Eye (tissue), 1 donor: ENCODE measurements at regions not wholly inside any gene's neighbourhood (a gene's known extent, or its start where the extent isn't known, plus 50 kb on each side); places are given as distances from the start of the nearest gene placed in this dataset.
"Not testable (repeated sequence)": the region's sequence is repeated elsewhere in the genome, so short reads cannot be mapped to it uniquely, and the experiment has no call there.

Experiments used
- DNase-seq: peaks from one replicate; pipeline ENCODE4 v3.0.0-alpha.2; 2015

DNA sequence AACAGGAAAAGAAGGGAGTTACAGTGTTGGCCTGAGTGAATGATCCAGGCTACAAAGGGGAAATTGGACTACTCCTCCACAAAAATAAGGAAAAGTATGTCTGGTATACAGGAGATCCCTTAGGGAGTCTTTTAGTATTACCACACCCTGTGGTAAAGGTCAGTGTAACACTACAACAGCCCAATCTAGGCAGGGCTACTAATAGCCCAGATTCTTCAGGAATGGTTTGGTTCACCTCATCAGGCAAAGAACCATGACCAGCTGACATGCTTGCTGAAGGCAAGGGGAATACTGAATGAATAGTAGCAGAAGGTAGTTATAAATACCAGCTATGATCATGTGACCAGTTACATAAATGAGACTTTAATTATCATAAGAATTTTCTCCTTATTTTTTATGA, 372.6 kb upstream of the ATP11B start:
- DNase-seq = no peak

DNA sequence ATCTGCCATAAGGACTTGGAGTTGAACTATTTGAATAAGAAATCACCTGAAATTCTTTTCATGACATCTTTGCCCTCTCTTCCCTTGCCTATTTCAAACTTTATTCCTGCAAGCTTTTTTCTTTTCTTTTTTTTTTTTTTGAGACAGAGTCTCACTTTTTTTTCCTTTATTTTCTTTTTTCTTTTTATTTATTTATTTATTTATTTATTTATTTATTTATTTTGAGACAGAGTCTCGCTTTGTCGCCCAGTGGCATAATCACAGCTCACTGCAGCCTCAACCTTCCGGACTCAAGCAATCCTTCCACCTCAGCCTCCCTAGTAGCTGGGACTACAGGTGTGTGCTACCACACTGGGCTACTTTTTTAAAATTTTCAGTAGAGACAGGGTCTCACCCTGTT, 369.3 kb upstream of the ATP11B start:
- DNase-seq = no peak

DNA sequence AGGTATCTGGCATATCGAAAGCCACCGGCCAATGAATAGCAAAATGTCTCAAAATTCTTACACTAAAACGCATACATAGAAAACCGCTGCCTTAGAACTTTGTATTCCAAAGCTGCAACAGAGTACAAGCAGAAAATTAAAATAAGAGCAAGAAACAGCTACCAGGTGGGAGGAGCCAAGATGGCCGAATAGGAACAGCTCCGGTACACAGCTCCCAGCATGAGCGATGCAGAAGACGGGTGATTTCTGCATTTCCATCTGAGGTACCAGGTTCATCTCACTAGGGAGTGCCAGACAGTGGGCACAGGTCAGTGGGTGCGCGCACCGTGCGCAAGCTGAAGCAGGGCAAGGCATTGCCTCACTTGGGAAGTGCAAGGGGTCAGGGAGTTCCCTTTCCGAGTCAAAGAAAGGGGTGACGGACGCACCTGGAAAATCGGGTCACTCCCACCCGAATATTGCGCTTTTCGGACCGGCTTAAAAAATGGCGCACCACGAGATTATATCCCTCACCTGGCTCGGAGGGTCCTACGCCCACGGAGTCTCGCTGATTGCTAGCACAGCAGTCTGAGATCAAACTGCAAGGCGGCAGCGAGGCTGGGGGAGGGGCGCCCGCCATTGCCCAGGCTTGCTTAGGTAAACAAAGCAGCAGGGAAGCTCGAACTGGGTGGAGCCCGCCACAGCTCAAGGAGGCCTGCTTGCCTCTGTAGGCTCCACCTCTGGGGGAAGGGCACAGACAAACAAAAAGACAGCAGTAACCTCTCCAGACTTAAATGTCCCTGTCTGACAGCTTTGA, 367.2 kb upstream of the ATP11B start:
- DNase-seq = not testable (repeated sequence)

DNA sequence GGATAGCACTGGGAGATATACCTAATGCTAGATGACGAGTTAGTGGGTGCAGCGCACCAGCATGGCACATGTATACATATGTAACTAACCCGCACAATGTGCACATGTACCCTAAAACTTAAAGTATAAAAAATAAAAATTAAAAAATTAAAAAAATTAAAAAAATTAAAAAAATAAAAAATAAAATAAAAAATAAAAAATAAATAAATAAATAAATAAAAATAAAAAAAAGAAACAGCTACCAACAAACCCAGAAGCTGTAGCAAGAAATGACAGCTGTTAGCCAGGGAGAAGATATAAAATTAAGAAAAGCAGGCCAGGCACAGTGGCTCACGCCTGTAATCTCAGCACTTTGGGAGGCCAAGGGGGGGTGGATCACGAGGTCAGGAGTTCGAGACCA, 361.3 kb upstream of the ATP11B start:
- DNase-seq = not testable (repeated sequence)

DNA sequence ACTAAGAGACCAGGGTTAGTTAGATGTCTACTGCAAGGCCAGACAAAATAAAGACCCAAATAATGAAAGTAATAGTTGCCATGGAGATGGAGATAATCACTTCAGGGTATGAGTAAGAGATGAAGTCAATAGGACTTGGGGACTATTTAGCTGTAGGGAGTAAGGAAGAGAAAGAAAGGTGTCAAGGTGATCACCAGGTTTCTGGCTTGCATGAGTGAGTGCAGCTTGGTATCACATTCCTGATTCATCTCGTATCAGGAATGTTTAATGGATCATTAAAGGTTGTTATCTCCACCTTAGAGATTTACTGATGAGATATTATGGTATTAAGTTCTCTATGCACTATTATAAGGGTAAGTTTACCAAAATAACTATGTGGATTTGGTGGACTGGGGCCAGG, 357.4 kb upstream of the ATP11B start:
- no peak for DNase-seq

DNA sequence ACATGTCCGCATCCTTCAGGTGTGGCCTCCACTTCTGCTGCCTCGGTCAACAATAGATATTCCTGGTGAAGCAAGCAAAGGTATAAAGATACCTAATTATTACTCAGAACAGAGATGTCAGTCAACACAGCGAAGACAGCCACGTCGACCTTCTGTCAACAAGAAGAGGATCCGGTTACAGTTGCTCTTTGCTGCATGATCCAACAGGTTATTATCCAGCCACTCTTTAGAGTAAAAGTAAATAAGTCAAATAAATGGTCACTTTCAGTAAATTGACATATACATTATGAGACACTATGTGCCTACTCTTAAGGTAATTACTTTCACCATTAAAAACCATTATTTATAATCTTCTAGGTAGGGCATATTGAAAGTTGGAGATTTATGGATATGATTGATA, 356.8 kb upstream of the ATP11B start:
- DNase-seq = no peak

DNA sequence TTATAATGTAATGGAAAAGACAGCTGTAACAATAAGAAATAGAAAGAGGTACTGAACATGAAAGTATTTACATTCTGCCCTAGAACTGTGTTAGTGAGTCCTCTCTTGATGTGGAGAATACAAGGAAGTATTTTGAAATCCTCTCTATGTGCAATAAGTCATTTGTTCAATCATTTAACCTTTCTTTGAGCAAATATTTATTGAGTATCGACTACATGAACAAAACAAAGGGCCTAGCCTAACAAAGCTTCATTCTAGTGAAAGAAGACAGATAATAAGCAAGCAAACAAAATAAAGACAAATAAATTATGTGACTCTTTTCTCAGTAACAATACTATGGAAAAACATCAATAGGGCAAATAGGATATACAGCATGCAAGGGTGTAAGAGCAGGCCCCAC, 354.9 kb upstream of the ATP11B start:
- DNase-seq = no peak

DNA sequence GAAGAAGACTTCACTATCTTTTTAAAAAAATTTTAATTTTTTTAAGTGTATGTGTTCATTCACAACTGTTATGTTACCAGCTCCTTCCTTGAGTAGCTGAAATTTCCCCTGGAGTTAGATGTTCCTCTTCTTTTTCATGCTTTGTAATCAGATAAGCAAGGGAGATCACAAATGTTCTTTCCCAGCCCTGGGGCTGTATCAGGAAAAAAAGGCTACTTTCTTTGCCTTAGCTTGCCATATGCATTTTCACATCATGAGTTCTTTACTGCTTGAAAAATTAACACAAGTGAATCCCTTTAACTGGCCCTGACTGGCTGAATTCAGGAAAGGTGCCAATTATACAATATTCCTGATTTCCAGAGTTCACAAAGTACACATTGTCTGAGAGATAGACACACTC, 353.2 kb upstream of the ATP11B start:
- DNase-seq = no peak

DNA sequence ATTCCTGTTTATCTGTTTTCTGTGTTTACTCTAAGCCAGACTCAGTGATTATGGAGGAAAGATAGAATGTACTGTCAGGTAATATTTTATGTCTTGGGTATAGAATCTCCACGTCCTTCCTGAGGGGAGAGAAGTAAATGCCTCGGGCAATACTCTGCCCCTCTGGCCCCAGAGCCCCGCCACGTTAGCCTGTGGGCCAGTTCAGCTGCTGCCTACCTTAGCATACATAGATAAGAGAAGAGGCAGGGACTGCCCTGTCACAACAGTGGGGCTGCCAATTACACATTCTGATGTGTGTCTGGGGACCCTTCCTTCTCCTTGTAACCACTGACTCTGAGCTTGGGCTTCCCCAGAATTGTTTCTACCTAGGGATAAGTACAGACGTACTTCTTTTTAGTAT, 347.7 kb upstream of the ATP11B start:
- no peak for DNase-seq

DNA sequence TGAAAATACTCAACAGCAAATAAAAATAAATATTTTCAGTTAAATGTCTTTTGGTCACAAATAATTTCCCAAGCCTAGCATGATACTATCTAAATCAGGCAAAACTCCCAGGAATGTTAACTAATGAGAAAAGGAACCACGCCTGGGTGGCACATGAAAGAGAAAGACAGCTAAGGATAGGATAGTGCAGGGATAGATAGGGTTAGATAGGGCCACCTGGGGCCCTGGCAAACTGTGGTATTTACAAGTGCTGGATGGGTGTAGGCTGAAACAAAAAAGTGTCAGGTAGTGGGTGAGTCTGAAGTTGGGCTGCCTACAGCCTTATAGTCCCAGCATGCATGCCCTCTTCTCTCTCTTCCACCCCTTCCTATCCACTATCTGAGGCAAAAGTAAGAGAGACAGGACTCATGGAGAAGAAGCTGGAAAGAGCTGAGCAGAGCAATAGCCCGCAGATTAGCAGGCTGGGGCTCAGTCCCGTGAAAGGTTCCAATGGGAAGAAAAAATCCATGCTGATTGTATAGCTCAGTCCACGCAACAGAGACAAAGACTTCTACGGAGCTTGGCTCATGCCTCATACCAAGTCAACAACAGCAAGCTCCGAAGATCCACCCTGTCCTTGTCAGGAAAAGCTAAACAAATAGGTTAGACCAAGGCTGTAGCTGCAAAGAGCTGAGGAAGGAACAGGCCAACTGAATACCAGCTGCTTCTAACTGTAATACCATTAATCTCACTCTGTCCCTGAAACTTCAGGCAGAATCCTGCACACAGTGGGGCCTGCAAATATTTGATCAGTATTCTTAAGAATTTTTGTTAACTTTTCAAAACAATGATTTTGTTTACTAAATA, 342.1 kb upstream of the ATP11B start:
- DNase-seq = no peak

DNA sequence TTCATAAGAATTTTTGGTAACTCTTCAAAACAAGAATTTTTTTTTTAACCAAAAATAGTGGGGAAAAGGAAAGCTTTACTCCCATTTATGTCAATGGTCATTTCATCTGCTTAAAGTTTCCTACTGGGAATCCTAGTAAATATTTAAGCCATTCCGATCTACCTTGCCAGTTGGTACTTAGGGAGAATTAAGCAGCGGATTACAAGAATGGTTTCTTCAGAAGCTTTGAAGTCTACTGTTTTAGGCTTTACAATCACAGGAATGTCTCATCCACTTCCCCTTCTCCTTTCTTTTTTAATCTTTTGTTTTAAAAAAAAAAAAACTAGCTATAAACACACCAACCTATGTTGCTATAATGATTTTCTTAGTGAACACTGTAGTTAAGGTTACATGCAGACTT, 341.4 kb upstream of the ATP11B start:
- DNase-seq = no peak

DNA sequence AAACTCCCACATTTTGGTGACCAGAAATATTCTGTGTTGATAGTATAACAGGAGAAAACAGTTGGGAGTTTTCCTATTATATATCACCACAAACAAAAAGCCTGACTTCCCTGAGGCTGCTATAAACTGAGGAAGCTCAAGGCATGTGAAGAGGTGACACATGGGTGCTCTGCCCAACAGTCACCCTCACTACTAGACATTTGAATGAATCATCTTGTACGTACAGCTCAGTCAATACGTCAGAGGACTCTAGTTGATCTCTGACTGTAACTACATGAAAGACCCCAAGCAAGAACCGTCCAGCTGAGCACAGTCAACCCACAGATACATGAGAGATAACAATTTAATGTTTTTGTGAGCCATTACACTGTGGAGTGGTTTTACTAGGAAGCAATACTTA, 338.3 kb upstream of the ATP11B start:
- no peak for DNase-seq

DNA sequence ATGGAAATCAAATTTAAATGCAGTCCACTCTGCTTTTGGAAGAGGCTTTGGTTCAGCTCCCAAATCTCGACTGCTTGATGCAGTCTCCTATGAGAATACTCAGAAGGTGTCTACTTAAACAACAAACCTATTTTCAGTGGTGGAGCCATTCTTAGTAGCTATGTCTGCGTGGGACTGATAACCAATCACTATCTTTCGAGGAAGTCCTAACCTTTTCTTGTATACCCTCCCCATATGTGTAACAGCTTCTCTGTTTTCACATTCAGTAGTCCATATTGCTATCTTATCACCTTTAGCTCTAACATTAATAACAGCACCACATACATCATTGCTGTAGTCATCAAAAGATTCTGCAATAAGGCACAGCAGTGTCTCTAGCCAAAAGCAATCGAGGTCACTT, 333.0 kb upstream of the ATP11B start:
- DNase-seq = no peak

DNA sequence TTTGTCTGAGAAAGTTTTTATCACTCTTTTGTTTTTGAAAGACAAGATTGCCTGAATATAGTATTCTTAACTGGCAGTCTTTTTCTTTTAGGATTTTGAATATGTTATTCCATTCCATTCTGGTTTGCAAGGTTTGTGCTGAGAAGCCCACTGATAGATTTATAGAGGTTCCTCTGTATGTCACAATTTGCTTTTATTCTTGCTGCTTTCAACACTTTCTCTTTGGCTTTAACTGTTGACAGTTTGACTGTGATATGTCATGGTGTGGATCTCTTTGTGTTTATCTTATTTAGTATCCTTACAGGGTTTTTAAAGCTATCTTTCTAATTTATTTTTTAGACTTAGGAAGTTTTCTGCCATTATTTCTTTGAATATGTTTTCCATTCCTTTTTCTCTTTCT, 331.2 kb upstream of the ATP11B start:
- DNase-seq = no peak

DNA sequence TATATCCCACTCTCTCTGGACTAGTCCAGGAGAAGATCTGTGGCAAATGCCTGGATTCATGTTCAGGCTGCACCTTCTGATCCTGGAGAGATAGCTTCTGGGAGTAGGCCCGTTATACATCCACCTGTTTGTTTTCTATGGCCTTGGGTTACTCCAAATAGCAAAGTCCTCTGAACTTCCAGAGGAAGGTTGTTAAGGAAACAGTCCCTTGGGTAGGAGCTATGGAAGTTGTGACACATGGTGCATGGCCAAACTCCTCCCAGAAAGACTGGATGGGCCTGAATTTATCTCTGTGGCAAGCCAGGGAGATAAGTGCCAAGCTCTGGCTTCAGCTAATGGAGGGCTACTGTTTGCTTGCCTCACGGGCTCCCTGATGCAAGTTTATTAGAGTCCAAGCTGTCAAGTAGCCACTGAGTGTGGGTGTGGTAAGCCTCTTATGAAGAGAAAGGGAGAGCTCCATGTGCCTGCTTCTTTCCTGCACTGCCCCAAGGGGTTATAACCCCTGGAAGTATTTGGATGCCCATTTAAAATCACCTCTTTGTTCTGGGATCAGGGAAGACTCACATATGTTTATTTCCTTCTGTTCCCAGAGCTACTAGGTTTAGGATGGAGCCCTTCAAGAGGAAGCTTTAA, 328.7 kb upstream of the ATP11B start:
- no peak for DNase-seq

DNA sequence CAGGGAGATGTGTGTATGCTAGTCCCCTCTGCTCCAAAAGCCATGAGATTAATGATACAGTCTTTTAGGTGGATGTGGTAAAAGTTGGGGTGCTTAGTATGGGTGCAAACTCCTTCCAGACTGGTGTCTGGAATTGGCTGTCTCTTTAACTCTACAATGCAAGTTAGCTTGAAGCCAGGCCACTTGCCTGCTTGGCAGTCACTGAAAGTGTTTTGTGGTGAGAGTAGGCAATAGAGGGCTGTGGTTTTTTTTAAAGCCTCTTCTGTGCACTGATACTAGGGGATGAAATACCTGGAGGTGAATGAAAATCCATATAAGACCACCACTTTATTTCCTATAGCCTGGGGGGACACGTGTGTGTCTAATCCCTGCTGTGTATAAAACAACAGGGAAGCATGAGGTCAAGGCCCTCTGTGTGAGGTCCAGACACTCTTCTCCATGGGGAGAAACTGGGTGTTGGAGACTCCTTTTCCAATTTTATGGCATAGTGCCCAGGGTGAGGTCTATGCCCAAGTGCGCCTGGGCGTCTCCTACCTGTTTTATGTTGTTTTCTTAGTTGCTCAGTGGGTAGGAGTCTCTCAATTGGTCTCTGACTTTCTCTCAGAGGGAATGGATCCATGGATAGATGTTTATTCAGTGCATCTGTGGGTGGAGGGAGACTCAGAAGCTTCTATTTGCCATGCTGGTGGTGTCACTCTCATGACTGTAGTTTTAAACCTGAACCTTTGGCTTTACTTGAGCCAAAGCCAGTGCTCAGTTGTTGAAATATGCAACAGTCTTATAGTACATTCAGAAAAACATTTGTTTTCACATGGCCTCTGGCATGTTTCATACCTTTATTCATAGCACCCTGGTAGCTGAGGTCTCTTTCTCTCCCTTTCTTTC, 327.8 kb upstream of the ATP11B start:
- no peak for DNase-seq

DNA sequence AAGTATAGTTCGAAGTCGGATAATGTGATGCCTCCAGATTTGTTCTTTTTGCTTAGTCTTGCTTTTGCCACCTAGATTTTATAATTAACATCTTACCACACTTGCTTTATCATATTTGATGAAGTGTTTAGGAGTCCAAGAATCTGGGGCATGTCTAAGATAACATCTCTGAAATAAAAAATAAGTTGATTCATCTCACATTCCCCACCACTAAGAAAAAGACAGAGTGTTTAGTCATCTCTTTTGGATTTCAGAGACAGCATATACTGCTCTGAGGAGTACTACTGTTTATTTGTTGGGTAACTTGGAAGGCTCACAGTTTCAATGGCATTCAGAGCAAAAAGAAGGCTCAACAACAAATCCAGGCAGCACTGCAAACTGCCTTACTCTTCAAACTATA, 324.2 kb upstream of the ATP11B start:
- DNase-seq = no peak

DNA sequence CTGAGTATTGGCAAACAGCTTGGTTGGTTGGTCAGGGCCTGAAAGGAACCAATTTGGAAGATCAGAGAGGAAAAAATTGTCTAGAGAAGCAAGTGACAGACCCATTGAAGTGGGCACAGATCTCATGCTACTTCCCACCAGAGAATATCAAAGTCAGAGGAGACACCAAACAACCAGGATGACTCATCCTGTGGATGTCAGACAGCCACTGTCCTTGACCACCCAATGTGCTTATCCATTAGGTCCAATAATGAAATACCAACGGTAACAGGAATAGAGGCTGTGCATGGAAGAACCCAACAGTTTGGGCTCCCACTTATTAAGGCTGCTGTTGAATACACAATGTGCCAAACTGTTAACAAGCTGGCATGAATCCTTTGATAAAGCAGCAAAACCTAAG, 323.1 kb upstream of the ATP11B start:
- DNase-seq = no peak

DNA sequence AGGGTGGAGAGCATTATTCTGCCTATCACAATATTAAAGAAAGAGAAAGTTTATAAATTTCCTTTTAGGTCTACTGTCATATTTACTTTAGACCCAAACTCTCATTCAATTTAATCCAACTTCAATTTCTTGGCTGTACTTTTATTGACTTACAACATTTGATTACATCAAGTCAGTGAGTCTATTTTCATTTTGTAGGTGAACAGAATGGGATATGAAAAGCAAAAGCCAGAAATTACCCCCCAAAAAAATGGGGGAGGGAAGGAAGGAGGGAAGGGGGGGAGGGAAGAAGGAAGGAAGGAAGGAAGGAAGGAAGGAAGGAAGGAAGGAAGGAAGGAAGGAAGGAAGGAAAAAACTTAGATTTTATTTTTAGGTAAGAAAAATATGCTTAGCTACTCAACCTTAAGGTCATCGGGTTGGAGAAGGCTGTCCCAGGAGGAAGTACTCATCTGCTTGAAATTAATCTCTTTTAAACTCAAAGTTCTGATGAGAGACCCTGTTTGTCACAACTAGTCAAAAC, 320.1 kb upstream of the ATP11B start:
- DNase-seq = no peak

DNA sequence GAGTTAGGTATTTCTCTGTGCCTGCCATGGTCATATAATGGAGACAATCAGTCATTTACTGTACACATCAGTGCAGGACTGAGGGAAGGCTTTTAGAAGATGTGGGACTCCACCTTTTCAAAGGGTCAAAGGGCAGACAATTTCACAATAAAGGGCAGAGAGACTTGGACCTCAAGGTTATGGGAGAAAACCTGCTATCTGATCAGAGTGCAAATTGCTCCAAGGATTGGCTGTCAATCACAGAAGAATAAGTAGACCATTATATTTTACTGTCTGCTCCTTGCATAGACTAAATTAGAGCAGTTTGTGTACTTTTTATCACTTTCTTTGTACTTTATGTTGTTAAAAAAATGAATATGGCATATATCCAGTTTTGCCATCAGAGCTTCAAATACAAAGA, 314.9 kb upstream of the ATP11B start:
- DNase-seq = no peak

DNA sequence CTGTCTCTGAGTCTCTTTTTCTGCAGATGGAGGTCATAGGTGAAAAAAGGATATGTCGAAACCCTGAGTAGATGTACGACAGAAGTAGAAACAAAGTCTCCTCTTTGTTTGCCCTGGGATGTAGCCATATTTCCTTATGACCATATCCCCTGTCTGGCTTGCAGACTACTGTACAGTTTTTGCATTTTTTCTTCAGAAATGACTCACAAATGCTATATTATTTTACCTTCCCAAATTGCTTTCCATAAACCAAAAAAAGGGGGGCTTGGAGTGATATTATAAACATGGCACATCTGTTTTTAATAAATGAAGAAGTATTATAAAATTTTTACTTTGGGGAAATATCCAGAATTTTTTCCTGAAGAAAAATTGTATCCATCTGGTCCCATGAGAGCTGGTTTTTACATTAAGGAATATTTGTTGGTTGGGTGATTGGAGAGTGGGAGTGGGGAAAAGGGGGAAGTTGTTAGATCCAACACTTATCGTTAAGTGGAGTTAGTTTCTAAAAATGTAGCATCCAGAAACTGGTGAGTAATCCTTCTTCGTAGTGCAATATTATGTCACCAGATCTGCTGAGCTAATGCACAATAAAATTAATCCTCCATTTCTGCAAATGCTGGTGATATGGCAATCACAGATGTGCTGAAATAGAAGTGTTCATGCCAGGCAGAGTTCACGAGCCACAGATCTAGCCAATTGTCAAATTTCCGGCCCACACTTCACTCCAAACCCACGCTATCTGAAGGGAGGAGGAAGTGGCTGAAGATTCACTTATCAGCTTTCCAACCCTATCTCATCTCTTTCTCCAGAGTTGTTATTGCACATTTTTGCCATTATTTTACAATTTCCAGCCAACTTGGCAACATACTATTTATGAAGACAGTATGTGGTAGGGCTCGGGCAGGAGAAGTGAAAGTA, 313.6 kb upstream of the ATP11B start:
- DNase-seq = peak; percentile 8

DNA sequence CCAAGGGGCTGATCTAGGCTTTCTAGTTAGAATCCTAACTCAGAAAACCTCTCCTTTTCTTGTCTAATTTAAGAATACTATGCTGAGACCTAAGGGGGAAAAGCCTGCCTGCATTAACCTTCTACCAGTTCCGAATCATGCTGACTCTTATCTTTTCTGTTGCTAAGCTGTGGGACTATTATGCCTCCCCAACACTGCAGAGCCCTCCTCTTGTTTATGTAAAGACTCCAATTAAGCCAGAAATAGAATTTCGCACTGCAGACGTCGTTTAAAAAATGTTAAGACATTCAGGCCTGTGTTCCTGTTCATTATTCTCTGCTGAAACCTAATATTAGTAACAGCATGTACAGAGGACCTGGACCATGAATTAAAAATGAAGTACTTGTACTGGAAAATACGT, 310.6 kb upstream of the ATP11B start:
- no peak for DNase-seq
